Upper lobe of left lung (tissue), 6 donors: ENCODE measurements at regions not wholly inside any gene's neighbourhood (a gene's known extent, or its start where the extent isn't known, plus 50 kb on each side); places are given as distances from the start of the nearest gene placed in this dataset.

Experiments
- ATAC-seq, 2 donors: fragments of 200-7000 bp; cut with Tn5 transposase; one replicate each; pipeline ENCODE4 v1.9.1; 2022; ENCODE audit warnings: mild to moderate bottlenecking in 2 of 2, moderate library complexity in 2 of 2; ENCODE audit not compliant: low FRiP score in 2 of 2
- DNase-seq, 2 donors: peaks; one replicate each; pipeline ENCODE4 v3.0.0-alpha.2; 2019 to 2020
- H3K27ac ChIP-seq, 4 donors: fragments of 200-600 bp; sonication (generic); one replicate each; pipeline ENCODE4 v1.5.1; 2016 to 2019
- H3K27me3 ChIP-seq, 4 donors: fragments of 200-600 bp; sonication (generic); one replicate each; pipeline ENCODE4 v1.5.1; 2017 to 2019
- H3K36me3 ChIP-seq, 4 donors: fragments of 200-600 bp; sonication (generic); one replicate each; pipeline ENCODE4 v1.5.1; 2016 to 2019
- H3K4me1 ChIP-seq, 4 donors: fragments of 200-600 bp; sonication (generic); one replicate each; pipeline ENCODE4 v1.5.1; 2018 to 2019
- H3K4me3 ChIP-seq, 4 donors: fragments of 200-600 bp; sonication (generic); one replicate each; pipeline ENCODE4 v1.5.1; 2017 to 2019; ENCODE audit warnings: mild to moderate bottlenecking in 2 of 4, moderate library complexity in 1 of 4
- H3K9me3 ChIP-seq, 4 donors: fragments of 200-600 bp; sonication (generic); one replicate each; pipeline ENCODE4 v1.5.1; 2018 to 2019
- CTCF ChIP-seq, 6 experiments: fragments of 450-650 bp in 4 of 6; fragments of 200-600 bp in 2 of 6; sonication (generic) in 2 of 6; IDR thresholded peaks; one replicate each; pipeline ENCODE4 v1.5.1; 2016 to 2019; ENCODE audit warnings: antibody characterized with exemption in 6 of 6
- EP300 ChIP-seq, 4 donors: sonication (generic); formaldehyde crosslinking; IDR thresholded peaks; one replicate each; pipeline ENCODE4 v1.5.1; 2017; ENCODE audit warnings: antibody characterized with exemption in 4 of 4, control low read depth in 2 of 4
- POLR2A ChIP-seq, 4 donors: fragments of 450-650 bp; IDR thresholded peaks; one replicate each; pipeline ENCODE4 v1.5.1; 2016 to 2017; ENCODE audit warnings: antibody characterized with exemption in 4 of 4, mild to moderate bottlenecking in 2 of 4
- POLR2AphosphoS5 ChIP-seq, 2 donors: sonication (generic); formaldehyde crosslinking; IDR thresholded peaks; one replicate each; pipeline ENCODE4 v1.5.1; 2017; ENCODE audit warnings: antibody characterized with exemption in 2 of 2
- WGBS, 2 donors: methylation state at CpG; one replicate each; pipeline ENCODE4 v1.1.5; 2017 to 2018; 5-methylcytosine and 5-hydroxymethylcytosine counted together
- donor health status: DM: no; HTN: no; CAD: no; lungs with moderate emphysema.
- donor health status: DM: no; HTN: yes; CAD: no; lungs with severe emphysema.

DNA sequence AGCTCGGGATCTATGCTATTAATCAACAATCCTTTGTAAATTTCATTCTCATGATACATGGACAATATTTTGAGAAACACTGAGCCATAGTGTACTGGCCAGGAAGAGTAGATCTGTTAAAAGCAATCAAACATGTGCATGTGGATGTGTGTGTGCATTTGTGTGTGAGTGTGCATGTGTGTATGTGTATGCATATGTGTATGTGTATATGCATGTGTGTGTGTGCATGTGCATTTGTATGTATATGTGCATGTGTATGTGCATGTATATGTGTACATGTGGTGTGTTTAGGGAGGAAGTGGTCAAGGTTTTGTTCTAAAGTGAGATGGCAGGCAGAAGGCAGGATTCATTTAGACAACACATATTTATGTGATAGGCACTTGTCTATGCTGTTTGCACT is 623.8 kb downstream of the ADCYAP1 start:
- Histone ChIP-seq H3K4me3 (no peak overlapping the region), H3K27ac (no peak overlapping the region), H3K36me3 (no peaks in the 10 kb centered on the region), H3K9me3 (no peaks in the 10 kb centered on the region), H3K4me1 (no peaks in the 10 kb centered on the region), H3K27me3 (no peaks in the 10 kb centered on the region)
- WGBS, 2 donors: 68 to 75% methylated on average over 1 of the region's 1 CpG
- DNase-seq (no peak), ATAC-seq (no peak)
- no peak for TF ChIP-seq EP300 (IDR thresholded peaks at IDR 0.05)
- no peak for TF ChIP-seq POLR2A (IDR thresholded peaks at IDR 0.05)
- no peak for TF ChIP-seq CTCF (IDR thresholded peaks at IDR 0.05)
- TF ChIP-seq POLR2AphosphoS5 (IDR thresholded peaks at IDR 0.05): no peak

DNA sequence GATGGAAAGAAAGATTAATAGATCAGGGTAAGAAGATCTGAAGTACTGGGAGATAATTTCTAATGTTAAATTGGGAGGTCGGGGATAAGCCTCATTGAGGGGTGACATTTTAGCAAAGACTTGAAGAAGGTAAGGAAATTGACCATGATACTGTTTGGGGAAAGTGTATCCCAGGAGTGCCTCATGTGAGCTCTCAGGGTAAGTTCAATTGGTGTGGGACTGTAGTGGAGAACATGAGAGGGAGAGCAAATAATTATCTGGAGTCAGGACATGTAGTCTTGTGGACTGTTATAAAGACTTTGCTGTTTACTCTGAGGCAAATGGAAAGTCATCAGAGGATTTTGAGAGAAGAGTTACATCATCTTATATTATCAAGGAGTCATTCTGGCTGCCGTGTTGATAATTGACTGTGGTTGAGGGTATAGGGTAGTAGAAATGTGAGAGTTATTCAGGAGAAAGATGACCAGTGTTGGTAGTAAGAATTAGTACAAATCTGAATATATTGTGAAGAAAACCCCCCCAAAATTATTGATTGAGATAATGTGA is 624.4 kb downstream of the ADCYAP1 start:
- DNase-seq (no peak), ATAC-seq (no peak)
- Histone ChIP-seq H3K4me3 (no peak overlapping the region), H3K27me3 (no peaks in the 10 kb centered on the region), H3K36me3 (no peaks in the 10 kb centered on the region), H3K9me3 (no peaks in the 10 kb centered on the region), H3K27ac (no peak overlapping the region), H3K4me1 (no peaks in the 10 kb centered on the region)
- TF ChIP-seq CTCF (IDR thresholded peaks at IDR 0.05) (no peak), POLR2AphosphoS5 (IDR thresholded peaks at IDR 0.05) (no peak), EP300 (IDR thresholded peaks at IDR 0.05) (no peak), POLR2A (IDR thresholded peaks at IDR 0.05) (no peak)
- 55 to 62% methylated on average over 2 of the region's 2 CpGs for WGBS, 2 donors

DNA sequence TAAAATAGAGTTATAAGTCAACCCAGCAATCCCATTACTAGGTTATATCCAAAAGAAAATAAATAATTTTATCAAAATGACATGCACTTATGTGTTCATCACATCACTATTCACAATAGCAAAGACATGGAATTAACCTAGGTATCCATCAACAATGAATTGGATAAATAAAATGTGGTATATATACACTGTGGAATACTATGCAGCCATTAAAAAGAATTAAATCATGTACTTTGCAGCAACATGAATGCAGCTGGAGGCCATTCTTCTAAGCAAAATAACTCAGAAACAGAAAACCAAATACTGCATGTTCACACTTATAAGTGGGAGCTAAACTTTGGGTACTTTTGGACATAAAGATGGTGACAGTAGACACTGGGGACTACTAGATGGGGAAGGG is 626.0 kb downstream of the ADCYAP1 start:
- no peak for DNase-seq
- Histone ChIP-seq H3K36me3 (no peaks in the 10 kb centered on the region), H3K27ac (no peak overlapping the region), H3K4me1 (no peaks in the 10 kb centered on the region), H3K27me3 (no peaks in the 10 kb centered on the region), H3K4me3 (no peak overlapping the region), H3K9me3 (no peaks in the 10 kb centered on the region)
- no peak for ATAC-seq
- no peak for TF ChIP-seq EP300 (IDR thresholded peaks at IDR 0.05)

GRCh38 chr18:1539276-1539675 is 634.6 kb downstream of the ADCYAP1 start:
- WGBS, 2 donors: 84 to 90% methylated on average over 2 of the region's 2 CpGs
- Histone ChIP-seq H3K9me3 (no peaks in the 10 kb centered on the region), H3K36me3 (no peaks in the 10 kb centered on the region), H3K4me1 (no peaks in the 10 kb centered on the region), H3K27ac (no peak overlapping the region), H3K27me3 (no peaks in the 10 kb centered on the region), H3K4me3 (no peak overlapping the region)
- DNase-seq: no peak
- no peak for ATAC-seq
- TF ChIP-seq POLR2A (IDR thresholded peaks at IDR 0.05): no peak
- no peak for TF ChIP-seq EP300 (IDR thresholded peaks at IDR 0.05)
- no peak for TF ChIP-seq CTCF (IDR thresholded peaks at IDR 0.05)
- TF ChIP-seq POLR2AphosphoS5 (IDR thresholded peaks at IDR 0.05): no peak

DNA sequence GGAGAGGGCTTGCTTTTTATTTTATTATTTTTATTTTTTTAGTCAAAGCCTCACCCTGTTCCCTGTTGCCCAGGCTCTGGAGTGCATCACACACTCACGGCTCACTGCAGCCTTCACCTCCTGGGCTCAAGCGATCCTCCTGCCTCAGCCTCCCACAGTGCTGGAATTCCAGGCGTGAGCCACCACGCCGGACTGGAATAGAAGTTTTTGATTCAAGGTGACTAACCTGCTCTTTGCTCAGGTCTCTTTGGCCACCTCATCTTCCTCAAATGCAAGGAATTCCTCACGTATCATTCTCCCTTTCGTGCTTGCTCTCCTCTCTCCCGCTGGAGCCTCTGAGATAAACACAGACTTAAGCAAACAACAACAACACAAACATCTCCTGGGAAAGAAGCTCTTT is 636.8 kb downstream of the ADCYAP1 start:
- H3K27ac ChIP-seq: no peak overlapping the region
- DNase-seq (no peak), ATAC-seq (no peak)
- no peak overlapping the region for H3K4me3 ChIP-seq
- H3K4me1 ChIP-seq: no peaks in the 10 kb centered on the region
- no peak for TF ChIP-seq POLR2A (IDR thresholded peaks at IDR 0.05)
- TF ChIP-seq EP300 (IDR thresholded peaks at IDR 0.05): no peak
- TF ChIP-seq CTCF (IDR thresholded peaks at IDR 0.05): no peak
- TF ChIP-seq POLR2AphosphoS5 (IDR thresholded peaks at IDR 0.05): no peak
- no peaks in the 10 kb centered on the region for H3K9me3 ChIP-seq
- H3K27me3 ChIP-seq: no peaks in the 10 kb centered on the region
- H3K36me3 ChIP-seq: no peaks in the 10 kb centered on the region
- 78 to 85% methylated on average over 8 of the region's 8 CpGs for WGBS, 2 donors
